CD4-positive, alpha-beta T cell treated with Interleukin-1 beta for 1 hour (primary cell): ENCODE measurements at regions not wholly inside any gene's neighbourhood (a gene's known extent, or its start where the extent isn't known, plus 50 kb on each side); places are given as distances from the start of the nearest gene placed in this dataset.

Experiments used
- DNase-seq, 2 donors: peaks; one replicate each; pipeline ENCODE4 v3.0.0-alpha.2; 2020 to 2022

- no peak for DNase-seq
Observed at GRCh38 chr5:128749136-128749898, 211.3 kb upstream of the FBN2 start.

DNA sequence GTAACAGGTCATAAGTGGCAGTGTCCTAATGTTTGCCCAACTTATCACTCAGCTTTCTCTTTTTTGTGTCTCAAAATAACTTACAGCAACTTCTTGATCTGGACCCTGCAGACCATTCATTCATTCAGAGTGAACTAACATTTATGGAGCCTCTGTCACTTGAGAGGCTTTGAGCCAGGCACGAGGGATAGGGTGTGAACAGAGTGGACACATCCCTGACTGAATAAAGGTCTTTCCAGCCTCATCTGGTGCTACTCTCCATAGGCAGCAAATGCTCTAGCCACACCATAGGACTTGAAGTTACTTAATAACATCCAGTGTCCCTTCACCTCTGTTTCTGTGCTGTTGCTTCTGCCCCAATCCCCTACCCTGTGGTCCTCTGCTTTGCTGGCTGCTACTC is 212.1 kb upstream of the FBN2 start:
- DNase-seq = no peak

DNA sequence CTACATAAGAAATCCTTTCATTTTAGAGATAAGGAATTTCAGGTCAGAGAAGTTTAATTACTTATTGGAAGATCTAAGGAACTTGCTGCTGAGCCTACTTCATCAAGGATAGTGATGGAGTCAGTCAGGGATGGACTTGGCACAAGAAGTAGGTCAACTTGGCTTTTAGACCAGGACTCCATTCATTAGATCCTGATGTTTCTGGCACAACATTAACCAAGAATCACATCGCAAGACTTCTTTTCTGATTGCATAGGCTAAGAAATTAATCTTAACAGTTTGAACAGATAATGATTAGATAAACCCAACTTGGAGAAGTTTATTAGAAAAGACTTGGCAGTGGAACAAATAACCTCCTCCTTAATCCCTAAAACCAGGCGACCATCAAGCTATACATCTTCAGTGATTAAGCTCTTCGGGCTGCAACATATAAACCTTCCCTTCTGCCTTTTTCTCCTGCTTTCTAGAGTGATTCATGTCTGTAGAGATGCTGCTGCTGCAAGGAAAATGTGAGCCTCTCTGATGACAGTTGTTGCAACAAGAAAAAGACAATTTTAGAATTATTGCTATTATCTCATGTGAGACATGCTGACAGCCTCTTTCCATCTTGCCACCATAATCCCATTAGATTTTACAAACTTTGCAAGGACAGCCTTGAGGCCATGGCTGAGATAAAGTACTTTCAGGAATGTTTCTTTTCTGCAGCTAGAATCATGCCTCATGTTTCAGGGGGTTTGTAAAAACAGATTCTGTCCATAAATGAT is 207.9 kb upstream of the SLC27A6 start:
- no peak for DNase-seq

GRCh38 chr5:128762661-128763306 is 202.5 kb upstream of the SLC27A6 start:
- no peak for DNase-seq

GRCh38 chr5:128763321-128763720 is 202.0 kb upstream of the SLC27A6 start:
- no peak for DNase-seq

DNA sequence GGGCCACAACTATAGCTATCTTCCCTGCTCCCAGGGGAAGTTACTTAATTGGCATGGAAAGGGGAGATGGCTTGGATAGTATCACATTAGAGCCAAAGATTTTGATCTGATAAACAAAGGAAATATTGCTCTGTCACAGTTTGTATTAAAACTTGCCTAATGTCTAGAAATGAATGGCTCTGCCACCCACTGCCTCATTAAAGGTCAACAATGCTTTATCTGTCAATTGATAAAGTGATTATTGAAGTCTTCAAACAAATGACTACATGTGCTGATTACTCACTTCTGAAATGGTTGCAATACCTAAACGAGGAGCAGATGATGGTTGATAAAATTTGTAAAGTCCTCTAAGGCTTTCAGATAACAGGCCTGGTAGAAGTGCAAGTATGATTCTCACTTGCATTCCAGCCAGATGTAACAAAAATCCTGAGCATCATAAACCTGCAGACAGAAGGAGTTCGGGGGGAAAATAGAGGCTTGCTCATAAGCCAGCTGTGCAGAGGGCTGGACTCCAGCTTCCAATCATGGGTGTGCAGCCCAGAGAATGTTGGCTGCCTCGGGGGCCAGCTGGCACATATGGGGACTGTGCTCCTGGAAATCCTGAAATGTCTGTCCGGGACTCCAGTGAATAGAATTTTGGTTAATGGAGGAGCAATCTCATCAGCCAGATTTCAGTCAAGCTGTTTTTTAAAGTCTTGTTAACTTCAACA is 200.5 kb upstream of the SLC27A6 start:
- DNase-seq = no peak

- no peak for DNase-seq
Observed at GRCh38 chr5:128765448-128766061, 199.7 kb upstream of the SLC27A6 start.

DNA sequence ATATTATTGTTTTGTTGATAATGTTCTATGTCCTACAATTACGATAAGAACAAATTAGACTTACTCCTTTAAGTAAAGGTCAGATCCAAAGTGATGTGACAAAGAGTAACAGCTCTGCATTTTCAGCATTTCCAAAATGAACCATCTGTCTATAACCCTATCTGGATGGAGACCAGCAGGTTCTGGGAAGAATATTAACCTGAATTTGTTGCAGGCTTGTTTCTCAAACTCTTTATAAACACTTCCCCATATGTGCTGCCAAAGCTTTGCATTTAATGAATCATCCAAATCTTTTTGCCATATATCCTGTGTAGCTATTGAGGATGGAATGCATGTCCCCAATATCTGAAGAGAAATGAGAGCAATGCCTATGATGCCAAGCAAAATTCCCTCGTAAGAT is 198.9 kb upstream of the SLC27A6 start:
- no peak for DNase-seq

DNA sequence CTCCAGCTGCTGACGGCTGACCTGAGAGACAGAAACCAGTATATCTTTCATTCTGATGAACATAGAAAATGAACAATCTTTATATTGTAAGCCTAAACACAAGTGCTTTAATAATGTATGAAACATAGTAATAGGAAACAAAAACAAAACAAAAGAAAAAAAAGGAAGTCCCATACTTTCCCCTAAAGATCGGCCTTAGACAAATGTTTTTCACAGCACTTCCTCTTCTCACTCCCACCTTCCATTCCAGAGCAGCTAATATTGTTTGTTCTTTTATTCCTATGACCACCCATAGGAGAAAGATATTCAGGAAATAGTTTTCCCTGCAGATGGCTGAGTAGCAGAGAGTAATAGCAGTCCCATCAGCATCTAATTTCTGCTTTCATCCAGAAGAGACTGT is 194.4 kb upstream of the SLC27A6 start:
- no peak for DNase-seq

DNA sequence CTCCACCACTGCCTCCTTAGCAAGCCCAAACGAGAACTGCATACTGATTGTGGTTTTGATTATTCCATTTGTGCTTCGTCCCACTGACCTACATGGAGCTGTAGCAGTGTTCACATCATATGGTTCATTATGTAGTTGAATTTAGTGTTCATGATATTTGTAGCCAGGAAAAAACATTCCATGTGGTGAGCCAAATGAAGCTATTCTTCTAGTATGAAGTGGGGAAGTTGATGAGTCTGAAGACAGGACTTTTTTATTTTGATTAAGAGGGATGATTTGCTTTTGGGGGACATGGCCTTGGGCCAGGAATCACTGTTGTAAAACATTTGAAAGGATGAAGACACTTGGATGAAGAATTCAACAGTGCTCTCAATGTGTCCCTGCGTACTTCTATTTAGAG is 192.9 kb upstream of the SLC27A6 start:
- no peak for DNase-seq

DNA sequence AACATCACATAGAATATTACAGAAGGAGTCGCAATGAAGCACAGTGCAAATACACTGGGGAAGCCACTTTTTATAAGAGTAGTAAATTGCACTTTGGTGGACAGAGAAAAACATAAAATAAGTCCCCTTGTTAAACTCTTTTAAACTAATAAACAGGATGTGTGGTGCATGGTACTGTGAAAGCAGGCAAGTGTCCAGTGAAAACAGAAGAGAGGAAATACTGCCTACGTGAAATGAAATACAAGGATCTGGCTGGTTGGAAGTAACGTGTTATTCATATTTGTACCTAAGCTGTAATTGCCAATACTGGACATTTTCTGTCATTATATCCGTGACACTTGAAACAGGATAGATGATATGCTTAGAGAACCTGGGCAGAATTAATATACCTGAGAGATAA is 191.9 kb upstream of the SLC27A6 start:
- DNase-seq = no peak

DNA sequence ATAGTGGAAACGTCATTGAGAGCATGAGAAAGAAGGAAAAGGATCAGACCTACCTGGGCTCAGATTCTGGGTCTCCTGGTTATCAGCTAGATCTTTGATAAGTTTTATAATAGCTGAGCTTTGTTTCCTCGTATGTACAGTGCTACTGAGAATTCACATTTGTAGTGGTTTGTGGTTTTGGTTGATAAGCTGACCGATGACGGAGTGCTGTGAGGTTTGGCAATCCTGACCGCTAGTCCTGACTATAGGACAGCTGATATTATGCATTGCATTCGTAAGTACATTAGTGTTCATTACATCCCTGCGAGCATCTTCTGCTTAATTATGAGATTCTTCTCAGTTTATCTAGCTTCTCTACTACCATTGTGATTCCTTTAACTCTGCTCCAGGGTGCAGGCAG is 190.7 kb upstream of the SLC27A6 start:
- no peak for DNase-seq

- DNase-seq = no peak
Observed at GRCh38 chr5:128775558-128775957, 189.7 kb upstream of the SLC27A6 start.

DNA sequence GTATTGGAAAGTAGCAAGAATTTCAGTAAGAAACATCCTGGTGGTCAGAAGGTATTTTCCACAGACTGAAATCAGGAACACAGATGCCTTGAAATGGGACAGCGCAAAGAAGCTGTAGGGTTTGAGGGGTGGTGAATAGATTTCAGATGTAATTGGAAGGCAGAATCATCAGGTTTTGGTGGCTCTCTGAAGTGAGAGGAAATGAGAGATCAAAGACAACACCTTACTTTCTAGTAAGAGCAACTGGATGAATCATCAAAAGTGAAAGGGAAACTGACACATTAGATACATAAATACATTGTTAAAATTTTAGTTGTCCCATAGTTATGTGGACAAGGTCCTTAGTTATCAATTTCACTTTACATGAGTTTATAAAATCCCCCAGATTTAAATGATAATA is 188.2 kb upstream of the SLC27A6 start:
- peak in 1 of 2 donors; percentile 4 for DNase-seq

- no peak for DNase-seq
Observed at GRCh38 chr5:128778474-128778873, 186.8 kb upstream of the SLC27A6 start.

DNA sequence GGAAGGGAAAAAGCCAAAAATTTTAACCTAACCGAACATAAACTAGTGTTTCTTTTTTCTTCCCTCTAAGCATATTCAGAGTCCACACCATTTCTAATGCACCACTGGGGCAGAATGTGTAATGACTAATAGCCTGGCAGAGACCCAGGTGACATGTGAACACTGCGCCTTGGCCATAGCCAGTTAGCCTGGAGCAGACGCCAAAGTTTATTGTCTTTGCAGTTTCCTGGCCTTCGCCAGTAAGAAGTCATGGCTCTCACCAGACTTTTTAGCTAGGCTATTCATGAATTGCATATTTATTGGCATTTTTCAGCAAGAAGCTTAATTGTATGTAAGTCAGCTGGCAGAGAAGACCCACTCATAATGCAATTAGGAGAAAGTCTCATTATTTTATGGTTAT is 182.8 kb upstream of the SLC27A6 start:
- no peak for DNase-seq

DNA sequence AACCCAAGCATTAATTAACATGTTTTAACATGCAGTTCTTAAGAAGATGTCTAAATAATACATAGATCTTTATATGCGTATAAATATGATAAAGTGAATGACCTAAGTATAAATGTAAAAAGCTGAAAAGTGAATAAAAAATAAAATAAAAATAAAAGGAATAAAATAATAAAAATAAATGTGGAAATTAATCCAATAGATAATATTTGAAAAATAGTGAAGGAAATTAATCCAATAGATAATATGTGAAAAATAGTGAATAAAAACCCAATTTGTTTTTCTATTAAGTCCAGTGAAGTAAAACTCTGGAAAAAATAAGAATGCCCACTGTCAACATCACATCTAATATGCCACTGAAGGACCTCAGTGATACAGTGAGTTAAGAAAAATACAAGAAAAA is 180.6 kb upstream of the SLC27A6 start:
- no peak for DNase-seq

- DNase-seq = no peak
Observed at GRCh38 chr5:128791312-128791711, 174.0 kb upstream of the SLC27A6 start.

- DNase-seq = no peak
Observed at GRCh38 chr5:128796506-128796905, 168.8 kb upstream of the SLC27A6 start.

GRCh38 chr5:128798871-128799270 is 166.4 kb upstream of the SLC27A6 start:
- DNase-seq = no peak

GRCh38 chr5:128799945-128800344 is 165.3 kb upstream of the SLC27A6 start:
- no peak for DNase-seq

DNA sequence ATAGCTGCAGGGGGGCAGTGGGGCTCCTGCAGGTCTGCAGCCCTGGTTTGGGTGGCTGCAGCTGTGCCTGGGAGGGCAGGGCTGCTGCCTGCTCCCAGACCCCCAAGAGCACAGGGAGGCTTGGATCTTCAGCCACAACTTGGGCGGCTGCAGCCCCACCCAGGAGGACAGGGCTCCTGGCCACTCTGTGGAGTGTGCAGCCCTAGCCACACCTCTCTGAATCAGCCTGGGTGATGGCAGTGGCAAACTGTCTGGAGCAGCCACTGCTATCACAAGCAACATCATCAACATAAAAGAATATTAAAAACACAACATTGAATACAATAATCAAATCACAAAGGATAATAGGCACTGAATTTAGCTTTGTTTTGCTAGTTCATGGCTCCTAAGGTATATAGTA is 164.9 kb upstream of the SLC27A6 start:
- DNase-seq = no peak
